Mammary epithelial cell (primary cell): ENCODE measurements at regions not wholly inside any gene's neighbourhood (a gene's known extent, or its start where the extent isn't known, plus 50 kb on each side); places are given as distances from the start of the nearest gene placed in this dataset.

Experiments
- CTCF ChIP-seq, 2 donors: IDR thresholded peaks in 1 of 2; conservative IDR thresholded peaks in 1 of 2; 2 replicates each; pipeline ENCODE4 v1.5.1; 2011 to 2012; ENCODE audit warnings: inconsistent platforms in 2 of 2, low read length in 2 of 2, mild to moderate bottlenecking in 2 of 2, control low read depth in 1 of 2, low read depth in 1 of 2; ENCODE audit not compliant: insufficient read depth in 1 of 2; ENCODE audit errors: extremely low read depth in 1 of 2
- EZH2 ChIP-seq: IDR thresholded peaks from 2 replicates; pipeline ENCODE4 v1.6.1; 2012; ENCODE audit warnings: low read length, inconsistent platforms, borderline replicate concordance

- TF ChIP-seq EZH2 (no peak), CTCF (conservative IDR thresholded peaks at IDR 0.05 in 1 of 2, IDR thresholded peaks at IDR 0.05 in 1 of 2; ENCODE audit: extremely low read depth in 1 of 2, insufficient read depth in 1 of 2, low read depth in 1 of 2, low read length in 2 of 2) (no peak)
Measured at GRCh38 chr2:195602687-195603086, 54.3 kb upstream of the SLC39A10 start.
